Activated naive CD8-positive, alpha-beta T cell treated with anti-CD3 and anti-CD28 coated beads, Interleukin-2, amount 10 ng/mL, durations not matched to agents 7 days and 5 days (primary cell): ENCODE measurements at regions not wholly inside any gene's neighbourhood (a gene's known extent, or its start where the extent isn't known, plus 50 kb on each side); places are given as distances from the start of the nearest gene placed in this dataset.
"Not testable (repeated sequence)": the region's sequence is repeated elsewhere in the genome, so short reads cannot be mapped to it uniquely, and the experiment has no call there.

Experiments
- ATAC-seq: fragments of 150-1000 bp; cut with Tn5 transposase; one replicate; pipeline ENCODE4 v1.10.0; 2021; ENCODE audit warnings: low read depth, moderate library complexity
- POLR2A ChIA-PET: fragments of 350-600 bp; sonication (Branson Sonifier 250); formaldehyde crosslinking; loops from one replicate; lab custom pipeline; 2021; ENCODE audit warnings: antibody characterized with exemption; lab: Charles Lee
- DNase-seq: peaks from one replicate; pipeline ENCODE4 v3.0.0; 2021
- H3K27ac Mint-ChIP-seq: one replicate; pipeline ENCODE4 v1.8.0; 2022; ENCODE audit warnings: mild to moderate bottlenecking, mixed read lengths
- H3K27me3 Mint-ChIP-seq: one replicate; pipeline ENCODE4 v1.8.0; 2022; ENCODE audit warnings: mild to moderate bottlenecking, moderate library complexity, mixed read lengths
- H3K36me3 Mint-ChIP-seq: one replicate; pipeline ENCODE4 v1.8.0; 2021; ENCODE audit warnings: mild to moderate bottlenecking, mixed read lengths
- H3K4me1 Mint-ChIP-seq: one replicate; pipeline ENCODE4 v1.8.0; 2021; ENCODE audit warnings: mixed read lengths
- H3K4me3 Mint-ChIP-seq: one replicate; pipeline ENCODE4 v1.8.0; 2022; ENCODE audit warnings: mild to moderate bottlenecking, moderate library complexity, mixed read lengths
- H3K9me3 Mint-ChIP-seq: one replicate; pipeline ENCODE4 v1.8.0; 2021; ENCODE audit warnings: mixed read lengths

DNA sequence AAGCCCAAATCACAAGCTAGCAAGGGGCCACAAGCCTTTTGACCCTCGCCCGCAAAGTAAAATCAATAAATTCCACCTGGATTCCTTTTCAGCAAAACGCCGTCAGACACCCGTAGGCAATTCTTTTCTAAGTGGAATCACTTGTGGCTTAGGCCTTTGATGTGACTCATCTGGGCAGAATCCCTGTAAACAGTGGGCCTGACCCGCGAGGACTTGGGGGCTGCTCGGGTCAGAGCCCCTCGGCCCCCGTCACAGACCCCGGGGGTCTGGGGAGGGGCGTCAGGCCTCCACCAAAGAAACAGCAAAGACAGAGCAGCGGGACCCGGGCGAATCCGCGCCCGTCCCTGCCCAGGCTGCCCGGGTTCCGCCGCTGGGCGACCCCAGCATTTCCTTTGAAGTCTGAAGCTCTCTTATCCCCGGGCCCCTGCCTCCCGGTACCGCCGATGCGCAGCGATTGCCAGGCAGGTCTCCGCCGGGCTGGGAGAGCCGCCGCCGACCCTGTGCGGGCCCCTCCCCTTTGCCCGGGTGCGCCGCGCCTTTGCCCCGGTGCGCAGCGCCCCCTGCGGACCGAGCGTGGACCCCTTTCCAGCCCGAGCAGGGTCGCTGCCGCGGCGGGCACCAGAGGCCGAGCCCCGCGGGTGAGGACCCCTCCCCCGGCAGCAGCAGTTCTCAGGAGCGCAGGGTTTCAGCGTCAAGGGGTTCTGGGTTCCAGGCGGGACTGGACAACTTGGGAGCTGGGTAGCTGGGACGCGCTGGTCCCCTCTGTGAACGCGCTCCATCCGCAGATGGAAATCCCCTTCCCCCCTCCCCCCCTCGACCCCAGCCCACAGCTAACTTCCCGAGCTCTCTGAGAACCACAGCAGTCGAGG is 178.3 kb downstream of the UACA start:
- ATAC-seq: peak; percentile 52
- Mint-ChIP-seq H3K9me3 (peaks cover 4% of the 10 kb centered on the region), H3K4me3 (peak overlapping the region; percentile 69), H3K36me3 (peaks cover 5% of the 10 kb centered on the region), H3K27me3 (peaks cover 23% of the 10 kb centered on the region), H3K27ac (no peak overlapping the region), H3K4me1 (peaks cover 27% of the 10 kb centered on the region)
- peak; percentile 65 for DNase-seq
- POLR2A ChIA-PET: interaction anchor here (1.4 to 1.5 kb wide), 3 partner anchors 50 to 80 kb away, joined by 3 to 4 read pairs (median 3); no protein-coding TSS in a partner anchor

DNA sequence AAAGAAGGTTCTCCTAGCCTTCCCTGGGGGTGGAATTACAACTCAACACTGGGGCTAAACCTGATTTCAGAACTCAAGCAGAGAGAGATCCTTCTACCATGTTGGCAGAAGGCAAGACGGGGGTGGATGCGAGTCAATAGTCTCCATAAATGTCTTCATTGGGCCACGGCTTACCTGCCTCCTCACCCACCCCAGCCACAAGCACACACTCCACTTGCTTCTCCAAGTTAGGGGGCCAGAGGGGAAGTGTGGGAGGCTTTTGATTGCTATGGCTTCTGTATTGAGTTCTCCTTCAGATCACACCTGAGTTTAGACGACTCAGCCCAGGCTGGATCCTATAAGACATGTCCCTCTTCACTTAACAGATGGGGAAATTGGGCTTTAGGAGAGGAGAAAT is 178.9 kb downstream of the UACA start:
- no peak for ATAC-seq

DNA sequence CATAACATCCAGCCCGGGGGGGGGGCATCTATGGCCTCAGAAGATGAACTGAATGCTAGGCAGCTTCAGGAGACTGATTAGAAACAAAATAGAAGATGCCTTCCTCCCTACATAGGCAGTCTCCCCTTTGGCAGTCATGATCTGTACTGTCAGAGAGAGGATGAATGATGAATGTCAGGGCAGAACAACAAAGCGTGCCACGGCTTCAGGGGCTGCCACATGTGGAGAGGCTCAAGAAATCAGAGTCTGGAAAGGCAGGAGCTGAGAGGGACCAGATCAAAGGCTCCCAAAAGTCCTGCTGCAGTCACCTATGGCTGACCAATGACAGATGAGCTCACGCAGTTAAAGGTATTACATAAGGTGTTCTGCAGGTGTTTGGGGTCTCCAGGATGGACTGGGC is 180.4 kb downstream of the UACA start:
- POLR2A ChIA-PET: interaction anchor here (0.7 kb wide), 1 partner anchor 11 kb away, joined by 4 read pairs; no protein-coding TSS in a partner anchor
- ATAC-seq (no peak), DNase-seq (no peak)
- Mint-ChIP-seq H3K27ac (no peak overlapping the region), H3K36me3 (peaks cover 1% of the 10 kb centered on the region), H3K4me3 (no peak overlapping the region), H3K4me1 (peaks cover 10% of the 10 kb centered on the region), H3K27me3 (peaks cover 28% of the 10 kb centered on the region), H3K9me3 (no peaks in the 10 kb centered on the region)

More for the DNA sequence above, 178.9 kb downstream of the UACA start:
- Mint-ChIP-seq H3K4me3 (no peak overlapping the region), H3K27ac (no peak overlapping the region), H3K27me3 (peaks cover 24% of the 10 kb centered on the region), H3K9me3 (peaks cover 4% of the 10 kb centered on the region), H3K36me3 (peaks cover 5% of the 10 kb centered on the region), H3K4me1 (peaks cover 24% of the 10 kb centered on the region)
- DNase-seq: no peak
- POLR2A ChIA-PET: interaction anchor here (1.4 to 1.5 kb wide), 2 partner anchors 50 to 79 kb away, joined by 3 read pairs; no protein-coding TSS in a partner anchor

DNA sequence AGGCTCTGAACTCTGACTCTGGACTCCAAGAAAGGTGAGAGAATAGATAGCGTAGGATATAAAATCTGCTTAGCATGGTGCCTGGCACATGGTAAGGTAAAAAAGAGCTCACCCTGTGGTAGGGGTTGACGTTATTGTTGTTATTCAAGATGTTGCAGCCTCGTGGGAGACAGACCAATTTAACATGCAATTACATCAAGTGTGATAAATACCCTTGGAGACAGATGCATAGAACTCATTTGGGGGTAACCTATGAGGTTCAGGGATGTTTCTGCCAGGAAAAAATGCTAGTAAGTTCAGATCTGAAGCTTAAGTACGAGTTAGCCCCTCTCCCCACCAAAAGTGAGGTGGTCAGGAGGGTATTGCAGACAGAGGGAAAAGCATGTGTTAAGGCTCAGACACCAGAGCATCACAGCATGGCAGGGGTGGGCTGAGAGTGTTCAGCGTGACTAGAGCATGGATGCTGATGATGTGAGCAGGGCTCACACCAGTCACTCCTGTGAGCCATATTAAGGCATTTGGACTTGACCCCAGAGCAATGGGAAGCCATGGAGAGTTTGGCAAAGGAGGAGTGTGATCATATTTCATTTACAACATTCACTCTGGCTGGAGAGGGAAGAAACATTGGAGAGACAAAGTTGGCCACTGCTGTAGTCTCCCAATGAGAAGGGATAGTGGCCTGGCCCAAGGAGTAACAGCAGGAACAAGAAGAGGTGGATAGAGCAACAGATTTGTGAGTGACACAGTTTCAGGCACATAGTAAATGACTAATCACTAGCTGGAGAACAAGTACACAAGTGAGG is 181.0 kb downstream of the UACA start:
- Mint-ChIP-seq H3K4me3 (no peak overlapping the region), H3K36me3 (no peaks in the 10 kb centered on the region)
- POLR2A ChIA-PET: no interaction called here

DNA sequence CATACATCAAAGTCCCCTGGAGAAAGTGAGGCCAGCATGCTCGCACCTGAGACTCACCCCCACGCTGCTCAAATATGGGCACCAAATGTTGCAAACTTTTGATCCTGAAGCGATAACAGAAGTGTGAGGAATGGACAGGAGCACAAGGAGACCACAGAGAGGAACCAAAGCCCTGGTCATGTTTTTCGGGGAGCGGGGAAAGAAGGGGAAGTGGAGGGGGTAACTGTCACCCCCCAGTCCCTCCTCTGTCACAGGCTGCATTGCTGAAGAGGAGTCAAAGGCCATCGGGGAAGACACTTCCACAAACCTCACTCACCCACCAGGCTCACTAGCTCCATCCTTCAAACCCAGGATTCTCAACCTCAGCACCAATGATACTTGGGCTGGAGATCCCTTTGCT is 182.4 kb downstream of the UACA start:
- Mint-ChIP-seq H3K4me1 (peaks cover 8% of the 10 kb centered on the region), H3K36me3 (no peaks in the 10 kb centered on the region), H3K27ac (no peak overlapping the region), H3K9me3 (no peaks in the 10 kb centered on the region), H3K27me3 (peaks cover 21% of the 10 kb centered on the region), H3K4me3 (no peak overlapping the region)
- POLR2A ChIA-PET: no interaction called here
- ATAC-seq (no peak), DNase-seq (no peak)

More for the DNA sequence above, 181.0 kb downstream of the UACA start:
- Mint-ChIP-seq H3K27ac (no peak overlapping the region), H3K4me1 (peaks cover 9% of the 10 kb centered on the region), H3K27me3 (peaks cover 28% of the 10 kb centered on the region), H3K9me3 (no peaks in the 10 kb centered on the region)
- ATAC-seq (no peak), DNase-seq (no peak)

DNA sequence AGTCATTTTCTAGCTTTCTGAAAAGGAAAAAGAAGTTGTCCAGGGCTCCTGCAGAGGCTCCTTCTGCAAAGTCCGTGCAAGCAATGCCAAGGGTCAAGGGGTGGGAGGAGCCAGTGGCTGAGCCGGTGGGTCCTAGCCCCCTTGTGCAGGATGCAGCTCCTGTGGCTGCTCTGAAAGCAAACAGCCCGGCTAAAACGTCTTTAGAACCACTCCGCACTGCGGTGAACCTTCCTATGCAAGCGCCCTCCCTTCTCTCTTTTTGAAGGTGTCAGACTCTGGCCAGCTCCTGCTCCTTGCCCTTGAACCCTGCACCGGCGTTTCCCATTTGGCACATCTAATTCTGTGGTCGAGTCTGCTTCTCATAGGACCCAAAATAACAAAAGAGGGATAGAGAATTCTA is 183.1 kb downstream of the UACA start:
- H3K9me3 Mint-ChIP-seq: no peaks in the 10 kb centered on the region
- H3K27me3 Mint-ChIP-seq: peaks cover 21% of the 10 kb centered on the region
- ATAC-seq (no peak), DNase-seq (no peak)
- H3K4me1 Mint-ChIP-seq: peaks cover 11% of the 10 kb centered on the region
- no peak overlapping the region for H3K27ac Mint-ChIP-seq
- no peak overlapping the region for H3K4me3 Mint-ChIP-seq
- H3K36me3 Mint-ChIP-seq: no peaks in the 10 kb centered on the region
- POLR2A ChIA-PET: no interaction called here

DNA sequence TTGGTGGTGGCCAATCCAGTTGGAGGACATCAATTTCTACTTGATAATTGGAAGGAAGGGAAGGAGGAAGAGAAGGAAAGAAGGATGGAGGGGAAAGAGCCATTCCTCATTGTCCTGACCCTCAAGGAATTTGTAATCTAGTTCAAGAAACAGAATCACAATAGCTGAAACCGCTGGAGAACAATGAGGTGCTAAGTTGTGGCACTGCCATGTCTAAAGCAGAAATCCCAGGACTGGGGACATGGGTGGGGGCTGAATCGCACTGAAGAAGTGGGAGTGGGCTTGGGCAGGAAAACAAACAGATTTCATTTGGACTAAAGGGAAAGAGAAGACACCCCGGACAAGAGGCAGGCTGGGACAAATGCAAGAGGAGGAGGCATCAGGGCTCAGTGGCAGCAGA is 183.6 kb downstream of the UACA start:
- POLR2A ChIA-PET: no interaction called here
- ATAC-seq (no peak), DNase-seq (no peak)
- no peak overlapping the region for H3K27ac Mint-ChIP-seq
- peaks cover 11% of the 10 kb centered on the region for H3K4me1 Mint-ChIP-seq
- H3K9me3 Mint-ChIP-seq: no peaks in the 10 kb centered on the region
- H3K4me3 Mint-ChIP-seq: no peak overlapping the region
- peaks cover 21% of the 10 kb centered on the region for H3K27me3 Mint-ChIP-seq
- no peaks in the 10 kb centered on the region for H3K36me3 Mint-ChIP-seq

DNA sequence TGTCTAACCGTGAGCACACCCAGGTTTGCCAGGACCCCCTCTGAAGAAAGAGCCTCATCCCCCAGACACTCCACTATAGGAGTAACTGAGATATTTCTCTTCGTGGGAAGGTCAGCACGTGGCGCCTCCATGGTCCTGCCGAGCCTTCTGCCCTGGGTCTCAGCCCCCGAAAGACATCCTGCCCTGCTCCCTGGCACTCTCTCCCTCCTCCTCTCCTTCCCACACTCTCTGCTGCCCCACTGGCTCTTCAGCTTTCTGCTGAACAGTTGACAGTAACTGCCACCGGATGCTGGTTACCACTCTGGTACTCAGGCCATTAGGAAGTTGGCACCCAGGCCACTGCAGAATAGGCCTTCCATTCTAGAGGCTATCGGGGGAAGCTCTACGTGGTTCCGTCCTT is 185.2 kb downstream of the UACA start:
- H3K9me3 Mint-ChIP-seq: no peaks in the 10 kb centered on the region
- POLR2A ChIA-PET: no interaction called here
- no peak overlapping the region for H3K4me3 Mint-ChIP-seq
- ATAC-seq: no peak
- no peak for DNase-seq
- no peak overlapping the region for H3K27ac Mint-ChIP-seq
- H3K27me3 Mint-ChIP-seq: peaks cover 8% of the 10 kb centered on the region
- H3K4me1 Mint-ChIP-seq: peaks cover 11% of the 10 kb centered on the region
- H3K36me3 Mint-ChIP-seq: no peaks in the 10 kb centered on the region

DNA sequence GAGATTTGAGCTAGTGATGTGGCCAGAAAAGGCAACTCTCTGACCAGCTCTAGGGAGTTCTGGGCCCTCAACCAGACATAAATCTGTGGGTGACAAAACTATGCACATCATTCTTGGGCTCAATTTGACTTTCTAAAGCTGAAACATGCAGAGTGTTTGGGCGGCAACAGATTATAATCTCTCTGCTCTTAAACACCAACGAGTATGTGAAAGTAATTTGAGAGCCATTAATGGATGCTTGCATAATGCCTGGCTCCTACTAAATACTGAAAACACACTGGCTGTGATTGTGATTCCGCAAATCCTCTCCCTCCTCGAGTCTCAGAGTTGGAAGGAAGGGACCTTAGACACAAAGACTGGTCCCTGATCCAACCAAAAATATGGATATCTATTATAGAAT is 186.7 kb downstream of the UACA start:
- ATAC-seq (no peak), DNase-seq (no peak)
- POLR2A ChIA-PET: no interaction called here
- Mint-ChIP-seq H3K27ac (no peak overlapping the region), H3K27me3 (peaks cover 11% of the 10 kb centered on the region), H3K36me3 (no peaks in the 10 kb centered on the region), H3K9me3 (no peaks in the 10 kb centered on the region), H3K4me3 (no peak overlapping the region), H3K4me1 (peaks cover 11% of the 10 kb centered on the region)

DNA sequence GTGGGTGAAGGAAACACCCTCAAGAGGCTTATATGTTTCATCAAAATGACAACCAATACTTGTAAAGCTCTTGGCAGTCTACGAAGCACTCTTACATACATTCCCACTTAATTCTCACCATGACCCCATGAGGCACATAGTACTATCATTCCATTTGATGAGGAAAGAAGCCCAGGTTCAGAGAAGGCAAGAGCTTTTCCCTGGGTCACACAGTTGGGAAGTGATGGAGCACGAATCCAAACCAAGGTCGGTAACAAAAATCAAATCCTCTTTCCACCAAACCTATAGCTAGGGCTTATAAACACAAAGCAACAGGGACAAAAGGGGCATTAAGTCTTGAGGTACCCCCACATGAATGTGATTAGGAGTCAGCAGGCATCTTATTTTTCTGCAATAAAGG is 187.1 kb downstream of the UACA start:
- H3K4me3 Mint-ChIP-seq: no peak overlapping the region
- POLR2A ChIA-PET: no interaction called here
- ATAC-seq (no peak), DNase-seq (no peak)
- no peaks in the 10 kb centered on the region for H3K36me3 Mint-ChIP-seq
- H3K27me3 Mint-ChIP-seq: peaks cover 11% of the 10 kb centered on the region
- peaks cover 11% of the 10 kb centered on the region for H3K4me1 Mint-ChIP-seq
- no peaks in the 10 kb centered on the region for H3K9me3 Mint-ChIP-seq
- no peak overlapping the region for H3K27ac Mint-ChIP-seq

DNA sequence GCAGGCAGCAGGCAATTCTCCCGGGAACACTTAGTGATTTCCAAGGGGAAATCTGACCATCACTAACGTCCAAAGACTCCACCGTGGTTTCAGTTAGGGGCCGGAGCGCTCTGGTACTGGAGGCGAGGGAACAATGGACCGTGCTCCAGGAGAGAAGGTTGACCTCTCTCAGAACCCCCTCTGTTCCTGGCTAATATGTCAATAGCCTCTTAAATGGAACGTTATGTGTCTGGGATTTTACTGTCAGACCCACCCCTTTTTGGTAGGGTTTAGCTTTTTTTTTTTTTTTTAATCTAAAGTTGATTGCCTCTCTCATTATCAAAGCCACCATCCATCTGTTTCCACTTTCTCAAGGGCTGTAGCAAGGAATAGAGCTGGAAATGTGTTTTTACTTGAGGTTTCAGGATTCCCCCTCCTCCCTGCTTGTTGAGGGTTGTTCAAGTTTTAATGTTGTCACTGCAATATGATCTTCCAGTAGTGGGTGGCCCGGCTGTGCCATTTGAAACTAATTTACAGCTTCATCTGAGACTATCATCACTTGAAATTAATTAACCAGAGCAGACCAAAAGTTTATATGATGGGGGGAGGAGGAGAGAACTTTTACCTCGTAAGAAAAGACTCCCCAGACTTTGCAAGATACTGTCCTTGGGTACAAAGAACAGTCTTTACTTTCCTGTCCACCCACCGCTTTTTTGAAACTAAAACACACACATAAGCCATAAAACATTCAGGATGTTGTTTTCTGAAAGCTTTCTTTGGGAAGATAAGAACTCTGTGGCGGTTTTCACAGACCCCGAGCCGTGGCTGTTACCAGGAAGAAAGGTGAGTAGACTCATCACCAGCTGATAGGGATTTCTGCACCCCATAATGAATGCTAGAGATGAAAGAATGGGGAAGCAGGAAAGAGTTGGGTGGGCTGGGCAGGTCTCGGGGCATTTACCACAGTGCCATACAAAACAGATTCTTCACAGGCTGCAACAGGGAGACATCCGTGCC is 187.8 kb downstream of the UACA start:
- no peak for DNase-seq
- POLR2A ChIA-PET: no interaction called here
- H3K4me1 Mint-ChIP-seq: peaks cover 11% of the 10 kb centered on the region
- no peaks in the 10 kb centered on the region for H3K9me3 Mint-ChIP-seq
- H3K27ac Mint-ChIP-seq: no peak overlapping the region
- H3K4me3 Mint-ChIP-seq: no peak overlapping the region
- peaks cover 11% of the 10 kb centered on the region for H3K27me3 Mint-ChIP-seq
- no peak for ATAC-seq
- no peaks in the 10 kb centered on the region for H3K36me3 Mint-ChIP-seq

DNA sequence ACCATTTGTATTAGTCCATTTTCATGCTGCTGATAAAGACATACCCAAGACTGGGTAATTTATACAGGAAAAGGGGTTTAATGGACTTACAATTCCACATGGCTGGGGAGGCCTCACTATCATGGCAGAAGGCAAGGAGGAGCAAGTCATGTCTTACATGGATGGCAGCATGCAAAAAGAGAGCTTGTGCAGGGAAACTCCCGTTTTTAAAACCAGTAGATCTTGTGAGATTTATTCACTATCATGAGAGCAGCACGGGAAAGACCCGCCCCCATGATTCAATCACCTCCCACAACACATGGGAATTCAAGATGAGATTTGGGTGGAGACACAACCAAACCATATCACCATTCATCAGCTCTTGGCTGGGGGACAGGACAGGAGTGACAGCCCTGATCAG is 189.0 kb downstream of the UACA start:
- H3K4me3 Mint-ChIP-seq, H3K27ac Mint-ChIP-seq, H3K36me3 Mint-ChIP-seq, DNase-seq, H3K27me3 Mint-ChIP-seq, ATAC-seq, H3K9me3 Mint-ChIP-seq: not testable (repeated sequence)
- peaks cover 13% of the 10 kb centered on the region for H3K4me1 Mint-ChIP-seq
- POLR2A ChIA-PET: interaction anchor here (0.6 kb wide), 1 partner anchor 1106 kb away, joined by 5 read pairs; no protein-coding TSS in a partner anchor
